Esophagus mucosa (tissue), 1 donor: ENCODE measurements at regions not wholly inside any gene's neighbourhood (a gene's known extent, or its start where the extent isn't known, plus 50 kb on each side); places are given as distances from the start of the nearest gene placed in this dataset.
"Not testable (repeated sequence)": the region's sequence is repeated elsewhere in the genome, so short reads cannot be mapped to it uniquely, and the experiment has no call there.

ENCODE experiments used
- ATAC-seq: fragments of 200-7000 bp; cut with Tn5 transposase; one replicate; pipeline ENCODE4 v1.9.1; 2020
- donor health status: DM: yes; HTN: yes; CAD: no.

- no peak for ATAC-seq
Observed at GRCh38 chr16:23013484-23013883, 135.8 kb downstream of the USP31 start.

- ATAC-seq, result no peak
Observed at GRCh38 chr16:23009075-23009474, 140.2 kb downstream of the USP31 start.

- no peak for ATAC-seq
Observed at GRCh38 chr16:23008041-23008440, 141.2 kb downstream of the USP31 start.

- ATAC-seq, result no peak
Observed at GRCh38 chr16:23006380-23006779, 142.9 kb downstream of the USP31 start.

GRCh38 chr16:23005951-23006350 lies 143.3 kb downstream of the USP31 start:
- no peak for ATAC-seq

- ATAC-seq, result no peak
Observed at GRCh38 chr16:22989598-22989997, 159.7 kb downstream of the USP31 start.

GRCh38 chr16:22983614-22984013 lies 165.6 kb downstream of the USP31 start:
- no peak for ATAC-seq

GRCh38 chr16:22980514-22980913 lies 166.6 kb downstream of the HS3ST2 start:
- not testable (repeated sequence) for ATAC-seq

GRCh38 chr16:22979038-22979437 lies 165.1 kb downstream of the HS3ST2 start:
- no peak for ATAC-seq

GRCh38 chr16:22977294-22977697 lies 163.3 kb downstream of the HS3ST2 start:
- ATAC-seq, result no peak

GRCh38 chr16:22973522-22973921 lies 159.6 kb downstream of the HS3ST2 start:
- ATAC-seq, result no peak

- ATAC-seq, result no peak
Observed at GRCh38 chr16:22971346-22971924, 157.5 kb downstream of the HS3ST2 start.

GRCh38 chr16:22970209-22970865 lies 156.4 kb downstream of the HS3ST2 start:
- no peak for ATAC-seq

GRCh38 chr16:22969567-22969966 lies 155.6 kb downstream of the HS3ST2 start:
- ATAC-seq, result peak; percentile 66

GRCh38 chr16:22968931-22969330 lies 155.0 kb downstream of the HS3ST2 start:
- ATAC-seq, result no peak

- no peak for ATAC-seq
Observed at GRCh38 chr16:22967521-22968095, 153.6 kb downstream of the HS3ST2 start.
